K562 (cell line): ENCODE measurements at regions not wholly inside any gene's neighbourhood (a gene's known extent, or its start where the extent isn't known, plus 50 kb on each side); places are given as distances from the start of the nearest gene placed in this dataset.

ENCODE experiments used
- ATAC-seq: fragments of 200-7000 bp; cut with Tn5 transposase; 3 replicates; pipeline ENCODE4 v1.9.1; 2020; ENCODE audit warnings: moderate library complexity
- BruUV-seq: library from RNA; stranded (reverse); fragments of 400-500 nt; replicated peaks from 2 replicates; lab custom pipeline; 2021; lab: Mats Ljungman, UMichigan
- CTCF ChIA-PET: fragments of 300-600 bp; formaldehyde crosslinking; extraction: SDS; loops from one replicate; lab custom pipeline; 2021; ENCODE audit warnings: low intra/inter-chr PET ratio; lab: Yijun Ruan, JAX
- POLR2A ChIA-PET: fragments of 300-600, 350-650 bp; sonication (Branson Sonifier 250); formaldehyde crosslinking; extraction: SDS; loops from one replicate; lab custom pipeline; 2021; ENCODE audit warnings: antibody characterized with exemption, inconsistent platforms; lab: Yijun Ruan, JAX
- DNase-seq, 4 experiments: peaks; one replicate each; pipeline versions ENCODE4 v3.0.0 to v3.0.0-alpha.2; 2011 to 2018; ENCODE audit warnings: low spot score in 3 of 4, mixed read lengths in 3 of 4; ENCODE audit errors: extremely low read depth in 1 of 4
- FAIRE-seq: peaks from 2 replicates; lab custom pipeline; 2011; peaks lifted over from hg19 to GRCh38; lab: Jason Lieb, UNC
- H2AFZ ChIP-seq: 2 replicates; pipeline ENCODE4 v1.6.0; 2011; ENCODE audit warnings: low read depth, low read length, control low read depth, inconsistent platforms
- H3K27ac ChIP-seq: fragments of 200-600 bp; 3 replicates; pipeline ENCODE4 v1.8.0; 2011; ENCODE audit warnings: low read depth, mild to moderate bottlenecking, control low read depth, inconsistent platforms, low read length, moderate library complexity, mixed read lengths; ENCODE audit errors: extremely low read depth
- H3K27me3 ChIP-seq, 2 experiments: fragments of 300-600 bp in 1 of 2; 2 replicates in 1 of 2; 3 replicates in 1 of 2; pipeline versions ENCODE4 v1.6.0 to v1.8.0; 2011; ENCODE audit warnings: inconsistent platforms in 2 of 2, low read length in 2 of 2, mild to moderate bottlenecking in 1 of 2, mixed read lengths in 1 of 2, moderate library complexity in 1 of 2; ENCODE audit not compliant: control insufficient read depth in 2 of 2, insufficient read depth in 2 of 2
- H3K36me3 ChIP-seq: fragments of 300-600 bp; 3 replicates; pipeline ENCODE4 v1.8.0; 2011; ENCODE audit warnings: mild to moderate bottlenecking, low read length, inconsistent platforms; ENCODE audit not compliant: control insufficient read depth, insufficient read depth
- H3K4me1 ChIP-seq, 2 experiments: fragments of 200-600 bp in 1 of 2; replicated peaks in 1 of 2; 2 replicates in 1 of 2; 3 replicates in 1 of 2; pipeline versions ENCODE4 v1.5.1 to v1.8.0; 2011; ENCODE audit warnings: inconsistent platforms in 2 of 2, low read length in 2 of 2, mild to moderate bottlenecking in 1 of 2, mixed read lengths in 1 of 2, moderate library complexity in 1 of 2; ENCODE audit not compliant: control insufficient read depth in 2 of 2, insufficient read depth in 2 of 2
- H3K4me2 ChIP-seq: 2 replicates; pipeline ENCODE4 v1.6.1; 2011; ENCODE audit warnings: low read length, control low read depth, inconsistent platforms, mixed read lengths; ENCODE audit not compliant: insufficient read depth
- H3K4me3 ChIP-seq: fragments of 200-600 bp; sonication (generic), shearing (Covaris generic); 2 replicates; pipeline ENCODE4 v1.5.1; 2016; ENCODE audit warnings: control low read depth, inconsistent platforms
- H3K79me2 ChIP-seq: fragments of 200-600 bp; 3 replicates; pipeline ENCODE4 v1.8.0; 2011; ENCODE audit warnings: low read length, inconsistent platforms; ENCODE audit not compliant: control insufficient read depth, insufficient read depth
- H3K9ac ChIP-seq, 2 experiments: 2 replicates each; pipeline versions ENCODE4 v1.6.0 to v1.6.1; 2011; ENCODE audit warnings: low read depth in 2 of 2, low read length in 2 of 2, control low read depth in 1 of 2, inconsistent platforms in 1 of 2, mild to moderate bottlenecking in 1 of 2, mixed read lengths in 1 of 2; ENCODE audit not compliant: insufficient read depth in 1 of 2
- H3K9me1 ChIP-seq: one replicate; pipeline ENCODE4 v1.6.0; 2011; ENCODE audit warnings: inconsistent platforms, mild to moderate bottlenecking, low read length, moderate library complexity; ENCODE audit not compliant: control insufficient read depth, insufficient read depth
- H3K9me3 ChIP-seq: replicated peaks from 2 replicates; pipeline ENCODE4 v1.5.1; 2011; ENCODE audit warnings: low read depth, low read length, inconsistent platforms; ENCODE audit not compliant: control insufficient read depth, insufficient read depth
- H4K20me1 ChIP-seq: replicated peaks from 2 replicates; pipeline ENCODE4 v1.6.1; 2011; ENCODE audit warnings: low read length, inconsistent platforms, mixed read lengths; ENCODE audit not compliant: control insufficient read depth, insufficient read depth
- ARID1B ChIP-seq: fragments of 450-650 bp; IDR thresholded peaks from 2 replicates; pipeline ENCODE4 v1.6.1; 2016; ENCODE audit warnings: antibody characterized with exemption, mild to moderate bottlenecking, inconsistent platforms
- CBFA2T2 ChIP-seq: fragments of 450-650 bp; conservative IDR thresholded peaks from 2 replicates; pipeline ENCODE4 v1.6.1; 2017; ENCODE audit warnings: mild to moderate bottlenecking
- CBFA2T3 ChIP-seq: fragments of 450-650 bp; IDR thresholded peaks from 2 replicates; pipeline ENCODE4 v1.6.1; 2017
- DPF2 ChIP-seq: fragments of 450-650 bp; IDR thresholded peaks from 2 replicates; pipeline ENCODE4 v1.6.1; 2016
- EGR1 ChIP-seq: fragments of 450-650 bp; conservative IDR thresholded peaks from 2 replicates; pipeline ENCODE4 v1.6.1; 2017; ENCODE audit warnings: mild to moderate bottlenecking
- ELF1 ChIP-seq: fragments of 200-800 bp; sonication (Bioruptor generic); IDR thresholded peaks from 2 replicates; pipeline ENCODE4 v1.6.1; 2016; ENCODE audit warnings: missing genetic modification characterization, missing compliant biosample characterization
- ESRRA ChIP-seq: fragments of 450-650 bp; IDR thresholded peaks from 2 replicates; pipeline ENCODE4 v1.6.1; 2014; ENCODE audit warnings: low read depth, mild to moderate bottlenecking, moderate library complexity, borderline replicate concordance
- FOSL1 ChIP-seq: fragments of 200-800 bp; sonication (Bioruptor generic); conservative IDR thresholded peaks from 2 replicates; pipeline ENCODE4 v1.6.1; 2016; ENCODE audit warnings: missing genetic modification characterization, missing compliant biosample characterization
- JUND ChIP-seq, 2 experiments: IDR thresholded peaks; 2 replicates in 1 of 2; 3 replicates in 1 of 2; pipeline ENCODE4 v1.6.1; 2011; ENCODE audit warnings: borderline replicate concordance in 2 of 2, low read depth in 2 of 2, low read length in 2 of 2, improper control_type of control experiment in 1 of 2, missing biosample characterization in 1 of 2, missing genetic modification characterization in 1 of 2, missing genetic modification reagents in 1 of 2
- NCOR1 ChIP-seq: fragments of 450-650 bp; IDR thresholded peaks from 2 replicates; pipeline ENCODE4 v1.6.1; 2016; ENCODE audit warnings: mild to moderate bottlenecking, moderate library complexity
- PRPF4 ChIP-seq: fragments of 200-400 bp; formaldehyde crosslinking; IDR thresholded peaks from one replicate; pipeline ENCODE4 v1.6.1; 2017; ENCODE audit warnings: low read length, low read depth, mild to moderate bottlenecking; ENCODE audit not compliant: insufficient read depth, poor library complexity, severe bottlenecking
- SIN3B ChIP-seq: fragments of 450-650 bp; IDR thresholded peaks from 2 replicates; pipeline ENCODE4 v1.6.1; 2017; ENCODE audit warnings: low read depth, mild to moderate bottlenecking, moderate library complexity
- STAT5B ChIP-seq: fragments of 250-450 bp; sonication (Bioruptor Pico); IDR thresholded peaks from 2 replicates; pipeline ENCODE4 v1.8.0; 2021; ENCODE audit warnings: mild to moderate bottlenecking, inconsistent platforms
- TAL1 ChIP-seq: fragments of 450-650 bp; IDR thresholded peaks from 2 replicates; pipeline ENCODE4 v1.6.1; 2016; ENCODE audit warnings: mild to moderate bottlenecking
- TEAD4 ChIP-seq, 2 experiments: sonication (generic) in 1 of 2; formaldehyde crosslinking in 1 of 2; IDR thresholded peaks; 2 replicates each; pipeline versions ENCODE4 v1.6.1 to v1.8.0; 2012 to 2022; ENCODE audit warnings: borderline replicate concordance in 1 of 2, inconsistent platforms in 1 of 2, low read length in 1 of 2, mild to moderate bottlenecking in 1 of 2, missing genetic modification reagents in 1 of 2
- ZNF384 ChIP-seq: IDR thresholded peaks from 2 replicates; pipeline ENCODE4 v1.6.1; 2012; ENCODE audit warnings: low read depth, low read length, improper control_type of control experiment
- WGBS: fragments of 100-300 bp; shearing (Covaris generic); methylation state at CpG from one replicate; pipeline ENCODE4 v1.1.6; 2016; ENCODE audit warnings: low coverage, mixed read lengths; ENCODE audit not compliant: insufficient coverage; ENCODE audit errors: missing lambda C conversion rate; 5-methylcytosine and 5-hydroxymethylcytosine counted together
- in situ Hi-C: fragments of 300-500 bp; cut with MboI; formaldehyde crosslinking; loops from 4 replicates; pipeline ENCODE4 v1.15.0; 2018; ENCODE audit warnings: inconsistent platforms, mixed read lengths
- intact Hi-C: fragments of 100-400 bp; cut with micrococcal nuclease; formaldehyde crosslinking; loops from 2 replicates; pipeline ENCODE4 v1.14.2; 2022

- no TSS peak for BruUV-seq
- CTCF ChIA-PET = no interaction called here
These were observed 57.3 kb upstream of the ZNF608 start for GRCh38 chr5:124803617-124804323.

More at GRCh38 chr5:124803617-124804323, 57.3 kb upstream of the ZNF608 start:
- Histone ChIP-seq H3K9ac (no peak overlapping the region), H3K4me1 (peaks cover 2 to 12% of the 10 kb centered on the region in 2 experiments; a peak in 4 of 5 replicates), H3K4me3 (no peak overlapping the region), H3K4me2 (no peak overlapping the region), H4K20me1 (no peaks in the 10 kb centered on the region), H3K27ac (no peak overlapping the region), H3K27me3 (no peaks in the 10 kb centered on the region), H3K79me2 (no peaks in the 10 kb centered on the region), H3K9me1 (no peaks in the 10 kb centered on the region), H2AFZ (no peak overlapping the region), H3K36me3 (no peaks in the 10 kb centered on the region), H3K9me3 (no peaks in the 10 kb centered on the region)
- in situ Hi-C loops (no loop called here), intact Hi-C loops (no loop called here)
- FAIRE-seq (no peak), ATAC-seq (peak; percentile 12; the same call in 1 of the 3 replicates), DNase-seq (peak in 1 of 4 experiments; percentile 37)
- 4% methylated on average over 3 of the region's 3 CpGs for WGBS
- POLR2A ChIA-PET = no interaction called here
- TF ChIP-seq TAL1 = peak; percentile 49; the same call in 1 of the 2 replicates
- TF ChIP-seq JUND (IDR thresholded peaks at IDR 0.05; ENCODE audit: borderline replicate concordance, low read depth, low read length) = peak; percentile 38; the same call in 1 of the 2 replicates
- TF ChIP-seq JUND (tag; IDR thresholded peaks at IDR 0.05; ENCODE audit: borderline replicate concordance, low read depth, low read length) = peak; percentile 54; the same call in 1 of the 3 replicates
- no peak for TF ChIP-seq PRPF4
- TF ChIP-seq CBFA2T3 = peak; percentile 72
- peak; percentile 38 for TF ChIP-seq TEAD4 (IDR thresholded peaks at IDR 0.05; ENCODE audit: low read length)
- TF ChIP-seq TEAD4 (CRISPR knock-in tag; IDR thresholded peaks at IDR 0.05; ENCODE audit: borderline replicate concordance) = no peak
- peak; percentile 29; the same call in 1 of the 2 replicates for TF ChIP-seq NCOR1
- TF ChIP-seq ZNF384 = peak; percentile 38; the same call in 1 of the 2 replicates
- no peak for TF ChIP-seq STAT5B (CRISPR knock-in tag)
- peak; percentile 23; the same call in 1 of the 2 replicates for TF ChIP-seq EGR1
- TF ChIP-seq CBFA2T2 = peak; percentile 50; the same call in 1 of the 2 replicates
- TF ChIP-seq SIN3B = no peak
- peak; percentile 51; the same call in 1 of the 2 replicates for TF ChIP-seq ARID1B
- peak; percentile 29; the same call in 1 of the 2 replicates for TF ChIP-seq DPF2
- TF ChIP-seq ELF1 (tag) = no peak
- peak; percentile 68 for TF ChIP-seq FOSL1 (tag)
- TF ChIP-seq ESRRA = peak; percentile 36; the same call in 1 of the 2 replicates
